AG04449 (cell line): ENCODE measurements at regions not wholly inside any gene's neighbourhood (a gene's known extent, or its start where the extent isn't known, plus 50 kb on each side); places are given as distances from the start of the nearest gene placed in this dataset.

ENCODE experiments used
- CTCF ChIA-PET: fragments of 350-600 bp; formaldehyde crosslinking; extraction: SDS; loops from one replicate; lab custom pipeline; 2021; ENCODE audit warnings: antibody characterized with exemption; lab: Yijun Ruan, JAX
- POLR2A ChIA-PET: fragments of 400-600, 350-600 bp; formaldehyde crosslinking; extraction: SDS; loops from one replicate; lab custom pipeline; 2020; ENCODE audit warnings: antibody characterized with exemption, inconsistent platforms; lab: Yijun Ruan, JAX
- DNase-seq: peaks from one replicate; pipeline ENCODE4 v3.0.0-alpha.2; 2010; ENCODE audit warnings: low read depth, low spot score
- H3K4me3 ChIP-seq: 2 replicates; pipeline ENCODE4 v1.5.1; 2011; ENCODE audit warnings: low read depth, mild to moderate bottlenecking, control low read depth, low read length
- CTCF ChIP-seq: IDR thresholded peaks from one replicate; pipeline ENCODE4 v1.5.1; 2011; ENCODE audit warnings: mild to moderate bottlenecking, moderate library complexity, low read length, control low read depth, inconsistent platforms; ENCODE audit not compliant: insufficient read depth; ENCODE audit errors: missing control alignments

DNA sequence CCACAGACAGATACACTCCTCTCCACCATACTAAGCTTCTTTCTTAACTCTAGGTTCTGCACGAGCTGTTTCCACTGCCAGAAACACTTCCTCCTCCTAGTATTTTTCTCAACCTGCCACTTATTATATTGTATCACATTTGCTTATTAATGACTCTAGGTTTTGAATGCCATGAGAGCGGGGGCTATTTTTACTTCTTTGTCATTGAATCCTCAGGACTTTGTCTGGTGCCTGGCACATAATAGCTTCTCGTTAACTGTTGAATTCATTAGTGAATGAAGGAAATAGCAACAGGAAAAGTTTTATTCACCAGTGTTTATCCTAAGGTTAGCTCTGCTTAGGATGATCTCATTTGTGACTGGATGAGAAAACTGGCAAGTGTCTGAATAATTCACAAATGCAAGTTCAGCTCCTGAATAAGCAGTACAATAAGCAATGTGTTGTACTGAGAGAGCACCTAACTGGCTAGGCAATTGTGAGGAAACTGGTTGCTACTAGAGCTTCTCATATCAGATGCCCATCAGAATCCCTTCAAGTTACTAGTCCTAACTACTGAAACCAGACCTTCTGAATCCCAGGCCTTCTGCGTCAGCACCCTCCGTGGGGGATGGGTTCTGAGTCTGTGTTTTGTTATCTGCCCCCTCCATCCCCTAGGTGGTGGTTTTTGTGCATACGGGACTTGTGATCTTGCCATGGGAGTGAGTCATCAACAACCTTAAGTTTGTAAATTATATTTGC, 92.7 kb downstream of the LSMEM1 start:
- no peak overlapping the region for H3K4me3 ChIP-seq
- CTCF ChIA-PET: no interaction called here
- DNase-seq: no peak
- no peak for TF ChIP-seq CTCF
- POLR2A ChIA-PET: no interaction called here

GRCh38 chr7:112575864-112576263, 95.1 kb downstream of the LSMEM1 start:
- no peak overlapping the region for H3K4me3 ChIP-seq
- POLR2A ChIA-PET: no interaction called here
- TF ChIP-seq CTCF: no peak
- CTCF ChIA-PET: no interaction called here
- DNase-seq: no peak

- ChIA-PET CTCF (no interaction called here), POLR2A (no interaction called here)
- no peak overlapping the region for H3K4me3 ChIP-seq
- TF ChIP-seq CTCF: no peak
- DNase-seq: no peak
These were observed 98.6 kb downstream of the LSMEM1 start for GRCh38 chr7:112579388-112579787.

- ChIA-PET CTCF (no interaction called here), POLR2A (no interaction called here)
- DNase-seq: no peak
- no peak overlapping the region for H3K4me3 ChIP-seq
- no peak for TF ChIP-seq CTCF
These were observed 100.1 kb downstream of the LSMEM1 start for GRCh38 chr7:112580717-112581435.

GRCh38 chr7:112581529-112581928, 100.7 kb downstream of the LSMEM1 start:
- TF ChIP-seq CTCF: no peak
- ChIA-PET CTCF (no interaction called here), POLR2A (no interaction called here)
- no peak overlapping the region for H3K4me3 ChIP-seq
- no peak for DNase-seq

- DNase-seq: no peak
- no peak for TF ChIP-seq CTCF
- no peak overlapping the region for H3K4me3 ChIP-seq
- ChIA-PET CTCF (no interaction called here), POLR2A (no interaction called here)
These were observed 103.5 kb downstream of the LSMEM1 start for GRCh38 chr7:112584290-112584689.
